ENCODE measurements at regions not wholly inside any gene's neighbourhood (a gene's known extent, or its start where the extent isn't known, plus 50 kb on each side); places are given as distances from the start of the nearest gene placed in this dataset.
"Not testable (repeated sequence)": the region's sequence is repeated elsewhere in the genome, so short reads cannot be mapped to it uniquely, and the experiment has no call there.

DNA sequence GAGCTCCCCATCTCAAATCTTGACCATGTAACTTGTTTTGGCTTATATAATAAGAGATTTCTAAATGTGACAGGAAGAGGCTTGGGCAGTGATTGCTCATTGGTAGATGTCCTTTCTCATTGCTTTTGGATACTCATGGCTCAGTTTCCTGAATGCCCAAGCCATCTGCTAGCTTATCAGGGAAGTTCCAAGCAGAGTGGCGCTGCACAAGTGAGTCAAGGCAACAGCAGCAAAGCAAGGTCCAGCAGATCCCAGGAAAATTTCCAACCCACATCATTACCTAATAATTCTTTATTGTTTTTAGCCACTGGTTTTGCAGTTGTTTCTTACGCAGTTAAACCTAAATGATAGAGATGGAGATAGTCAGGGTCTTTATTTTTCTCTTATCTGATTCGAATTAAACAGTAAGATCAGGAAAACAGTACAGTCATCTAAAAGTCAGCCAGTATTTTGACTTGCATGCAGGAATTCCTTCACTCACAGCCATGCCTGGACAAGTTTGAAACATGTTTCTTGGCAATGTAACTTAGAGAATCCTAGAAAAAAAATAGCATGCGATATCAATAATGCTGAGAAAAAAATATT is 349.7 kb upstream of the TMEFF2 start:
- no peaks in the 10 kb centered on the region for H3K79me2 ChIP-seq
- H3K4me1 ChIP-seq (ENCODE audit: insufficient read depth): no peaks in the 10 kb centered on the region
- no peaks in the 10 kb centered on the region for H3K9me3 ChIP-seq (ENCODE audit: low read depth)
- no peak for DNase-seq (ENCODE audit: low spot score)
- no peaks in the 10 kb centered on the region for H3K9me2 ChIP-seq (replicated peaks; ENCODE audit: insufficient read depth)
- WGBS (ENCODE audit: low lambda C conversion rate, missing lambda C conversion rate): 79% methylated on average over 4 of the region's 4 CpGs
- H3K27ac ChIP-seq: no peak overlapping the region
- no peaks in the 10 kb centered on the region for H3K27me3 ChIP-seq
- no peak overlapping the region for H3K4me3 ChIP-seq
- no peaks in the 10 kb centered on the region for H4K20me1 ChIP-seq (ENCODE audit: insufficient read depth, poor library complexity, severe bottlenecking)
- H3K36me3 ChIP-seq (replicated peaks; ENCODE audit: insufficient read depth, low read depth): no peaks in the 10 kb centered on the region
- H3K4me2 ChIP-seq: no peak overlapping the region
- TF ChIP-seq, protein P1, sequence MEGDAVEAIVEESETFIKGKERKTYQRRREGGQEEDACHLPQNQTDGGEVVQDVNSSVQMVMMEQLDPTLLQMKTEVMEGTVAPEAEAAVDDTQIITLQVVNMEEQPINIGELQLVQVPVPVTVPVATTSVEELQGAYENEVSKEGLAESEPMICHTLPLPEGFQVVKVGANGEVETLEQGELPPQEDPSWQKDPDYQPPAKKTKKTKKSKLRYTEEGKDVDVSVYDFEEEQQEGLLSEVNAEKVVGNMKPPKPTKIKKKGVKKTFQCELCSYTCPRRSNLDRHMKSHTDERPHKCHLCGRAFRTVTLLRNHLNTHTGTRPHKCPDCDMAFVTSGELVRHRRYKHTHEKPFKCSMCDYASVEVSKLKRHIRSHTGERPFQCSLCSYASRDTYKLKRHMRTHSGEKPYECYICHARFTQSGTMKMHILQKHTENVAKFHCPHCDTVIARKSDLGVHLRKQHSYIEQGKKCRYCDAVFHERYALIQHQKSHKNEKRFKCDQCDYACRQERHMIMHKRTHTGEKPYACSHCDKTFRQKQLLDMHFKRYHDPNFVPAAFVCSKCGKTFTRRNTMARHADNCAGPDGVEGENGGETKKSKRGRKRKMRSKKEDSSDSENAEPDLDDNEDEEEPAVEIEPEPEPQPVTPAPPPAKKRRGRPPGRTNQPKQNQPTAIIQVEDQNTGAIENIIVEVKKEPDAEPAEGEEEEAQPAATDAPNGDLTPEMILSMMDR (IDR thresholded peaks at IDR 0.05; ENCODE audit: poor library complexity): no peak
- TF ChIP-seq EZH2phosphoT487 (IDR thresholded peaks at IDR 0.05; ENCODE audit: low read depth, severe bottlenecking, unreplicated experiment) (no peak), EZH2 (IDR thresholded peaks at IDR 0.05; ENCODE audit: borderline replicate concordance) (no peak)
- no peak overlapping the region for H2AFZ ChIP-seq

GRCh38 chr2:192542148-192543066 is 347.7 kb upstream of the TMEFF2 start:
- not testable (repeated sequence) for H3K4me3 ChIP-seq; H3K79me2 ChIP-seq; H4K20me1 ChIP-seq (ENCODE audit: insufficient read depth, poor library complexity, severe bottlenecking); H3K9me3 ChIP-seq (ENCODE audit: low read depth); DNase-seq (ENCODE audit: low spot score); H3K36me3 ChIP-seq (replicated peaks; ENCODE audit: insufficient read depth, low read depth); H3K4me1 ChIP-seq (ENCODE audit: insufficient read depth); H3K9me2 ChIP-seq (replicated peaks; ENCODE audit: insufficient read depth); H3K27me3 ChIP-seq
- peak overlapping the region; percentile 29 for H2AFZ ChIP-seq
- WGBS (ENCODE audit: low lambda C conversion rate, missing lambda C conversion rate): 22% methylated on average over 13 of the region's 14 CpGs
- peak overlapping the region; percentile 36 for H3K4me2 ChIP-seq
- H3K27ac ChIP-seq: peak overlapping the region; percentile 68

DNA sequence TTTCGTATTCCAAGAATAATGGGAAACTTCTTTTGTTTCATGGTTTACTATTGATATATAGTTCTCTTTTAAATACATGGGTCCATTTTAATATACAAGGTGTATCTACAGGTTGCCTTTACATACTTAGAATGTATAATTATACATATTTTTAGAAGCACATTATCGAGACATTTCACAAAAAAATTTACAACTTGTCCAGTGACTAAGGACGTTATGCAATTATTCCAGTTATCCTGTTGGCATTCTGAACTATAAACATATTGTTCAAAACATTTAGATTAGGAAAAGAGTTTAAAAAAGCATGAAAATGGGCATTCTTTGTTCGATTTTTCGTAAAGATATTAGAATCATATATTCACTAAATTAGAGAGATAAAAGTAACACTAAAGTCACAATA is 344.6 kb upstream of the TMEFF2 start:
- Histone ChIP-seq H3K9me2 (replicated peaks; ENCODE audit: insufficient read depth) (no peaks in the 10 kb centered on the region), H3K9me3 (ENCODE audit: low read depth) (no peaks in the 10 kb centered on the region), H3K79me2 (no peaks in the 10 kb centered on the region), H3K27ac (no peak overlapping the region), H4K20me1 (ENCODE audit: insufficient read depth, poor library complexity, severe bottlenecking) (no peaks in the 10 kb centered on the region), H3K4me1 (ENCODE audit: insufficient read depth) (peaks cover 12% of the 10 kb centered on the region), H3K36me3 (replicated peaks; ENCODE audit: insufficient read depth, low read depth) (no peaks in the 10 kb centered on the region), H3K27me3 (no peaks in the 10 kb centered on the region), H3K4me3 (no peak overlapping the region), H3K4me2 (no peak overlapping the region), H2AFZ (no peak overlapping the region)
- TF ChIP-seq EZH2 (IDR thresholded peaks at IDR 0.05; ENCODE audit: borderline replicate concordance): no peak
- TF ChIP-seq, protein P1 (IDR thresholded peaks at IDR 0.05; ENCODE audit: poor library complexity): no peak
- no peak for TF ChIP-seq EZH2phosphoT487 (IDR thresholded peaks at IDR 0.05; ENCODE audit: low read depth, severe bottlenecking, unreplicated experiment)
- WGBS (ENCODE audit: low lambda C conversion rate, missing lambda C conversion rate): 81% methylated on average over 5 of the region's 5 CpGs
- no peak for DNase-seq (ENCODE audit: low spot score)

GRCh38 chr2:192536922-192537624 is 342.3 kb upstream of the TMEFF2 start:
- no peaks in the 10 kb centered on the region for H3K79me2 ChIP-seq
- 70% methylated on average over 2 of the region's 2 CpGs for WGBS (ENCODE audit: low lambda C conversion rate, missing lambda C conversion rate)
- peaks cover 12% of the 10 kb centered on the region for H3K4me1 ChIP-seq (ENCODE audit: insufficient read depth)
- no peak for DNase-seq (ENCODE audit: low spot score)
- H3K9me2 ChIP-seq (replicated peaks; ENCODE audit: insufficient read depth): no peaks in the 10 kb centered on the region
- H3K9me3 ChIP-seq (ENCODE audit: low read depth): no peaks in the 10 kb centered on the region
- H3K27me3 ChIP-seq: no peaks in the 10 kb centered on the region
- no peak overlapping the region for H3K27ac ChIP-seq
- TF ChIP-seq EZH2 (IDR thresholded peaks at IDR 0.05; ENCODE audit: borderline replicate concordance) (no peak), EZH2phosphoT487 (IDR thresholded peaks at IDR 0.05; ENCODE audit: low read depth, severe bottlenecking, unreplicated experiment) (no peak)
- TF ChIP-seq, protein P1 (IDR thresholded peaks at IDR 0.05; ENCODE audit: poor library complexity): no peak
- H2AFZ ChIP-seq: no peak overlapping the region
- no peaks in the 10 kb centered on the region for H3K36me3 ChIP-seq (replicated peaks; ENCODE audit: insufficient read depth, low read depth)
- peak overlapping the region; percentile 6 for H3K4me2 ChIP-seq
- H4K20me1 ChIP-seq (ENCODE audit: insufficient read depth, poor library complexity, severe bottlenecking): no peaks in the 10 kb centered on the region
- H3K4me3 ChIP-seq: no peak overlapping the region

All from hepatocyte (in vitro differentiated cells).